Body of pancreas (tissue), 4 donors: ENCODE measurements at regions not wholly inside any gene's neighbourhood (a gene's known extent, or its start where the extent isn't known, plus 50 kb on each side); places are given as distances from the start of the nearest gene placed in this dataset.

Experiments
- ATAC-seq: fragments of 150-250 bp; one replicate; pipeline ENCODE4 v1.9.1; 2016
- DNase-seq, 4 donors: peaks; one replicate each; pipeline ENCODE4 v3.0.0-alpha.2; 2019
- H3K27ac ChIP-seq, 4 donors: fragments of 200-600 bp; sonication (generic); 1 replicate in 3 of 4; 2 replicates in 1 of 4; pipeline versions ENCODE4 v1.5.1 to v1.6.1; 2016 to 2019; ENCODE audit warnings: mild to moderate bottlenecking in 1 of 4, mixed read lengths in 1 of 4, moderate library complexity in 1 of 4
- H3K27me3 ChIP-seq, 2 donors: fragments of 200-600 bp; sonication (generic); one replicate each; pipeline ENCODE4 v1.6.0; 2016; ENCODE audit warnings: mild to moderate bottlenecking in 1 of 2
- H3K36me3 ChIP-seq, 2 donors: fragments of 200-600 bp; sonication (generic); replicated peaks in 1 of 2; 2 replicates each; pipeline ENCODE4 v1.5.1; 2016; ENCODE audit warnings: low read depth in 2 of 2; ENCODE audit not compliant: insufficient read depth in 1 of 2
- H3K4me1 ChIP-seq: fragments of 200-600 bp; sonication (generic); one replicate; pipeline ENCODE4 v1.6.0; 2016
- H3K4me3 ChIP-seq, 2 donors: fragments of 200-600 bp; sonication (generic); 1 replicate in 1 of 2; 2 replicates in 1 of 2; pipeline ENCODE4 v1.5.1; 2016 to 2019
- H3K9me3 ChIP-seq, 3 donors: fragments of 200-600 bp; sonication (generic); 1 replicate in 2 of 3; 2 replicates in 1 of 3; pipeline ENCODE4 v1.5.1; 2016
- POLR2A ChIP-seq, 3 donors: fragments of 450-650 bp; IDR thresholded peaks; one replicate each; pipeline ENCODE4 v1.6.1; 2016; ENCODE audit warnings: antibody characterized with exemption in 3 of 3, mild to moderate bottlenecking in 2 of 3
- WGBS, 2 donors: methylation state at CpG; one replicate each; pipeline ENCODE4 v1.1.5; 2017; 5-methylcytosine and 5-hydroxymethylcytosine counted together
- intact Hi-C: fragments of 100-400 bp; cut with DNase I; formaldehyde crosslinking; loops from one replicate; pipeline ENCODE4 v1.15.1; 2023
- TF ChIP-seq, protein P1 (sequence below), 7 experiments: fragments of 450-650 bp in 4 of 7; fragments of 200-600 bp in 3 of 7; sonication (generic) in 3 of 7; IDR thresholded peaks; one replicate each; pipeline ENCODE4 v1.5.1; 2016 to 2019; ENCODE audit warnings: antibody characterized with exemption in 7 of 7

DNA sequence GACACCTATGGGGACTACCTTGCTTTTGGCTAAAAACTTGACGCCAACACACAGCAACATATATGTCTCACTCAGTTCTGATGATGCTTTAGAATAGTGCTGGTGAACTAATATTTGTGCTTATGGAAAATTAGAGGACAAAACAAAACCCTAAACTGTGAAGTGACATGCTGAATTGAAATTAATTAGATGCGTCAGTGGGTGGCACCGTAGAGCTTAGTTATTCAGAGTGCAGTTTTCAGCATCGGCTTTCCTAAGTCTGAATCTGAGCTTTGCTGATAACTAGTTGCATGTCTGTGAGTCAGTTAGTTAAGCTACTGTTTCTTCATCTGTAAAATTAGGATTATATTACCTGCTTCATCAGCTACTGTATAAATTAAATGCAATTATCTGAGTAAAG is 245.0 kb upstream of the SORCS1 start:
- TF ChIP-seq, protein P1, sequence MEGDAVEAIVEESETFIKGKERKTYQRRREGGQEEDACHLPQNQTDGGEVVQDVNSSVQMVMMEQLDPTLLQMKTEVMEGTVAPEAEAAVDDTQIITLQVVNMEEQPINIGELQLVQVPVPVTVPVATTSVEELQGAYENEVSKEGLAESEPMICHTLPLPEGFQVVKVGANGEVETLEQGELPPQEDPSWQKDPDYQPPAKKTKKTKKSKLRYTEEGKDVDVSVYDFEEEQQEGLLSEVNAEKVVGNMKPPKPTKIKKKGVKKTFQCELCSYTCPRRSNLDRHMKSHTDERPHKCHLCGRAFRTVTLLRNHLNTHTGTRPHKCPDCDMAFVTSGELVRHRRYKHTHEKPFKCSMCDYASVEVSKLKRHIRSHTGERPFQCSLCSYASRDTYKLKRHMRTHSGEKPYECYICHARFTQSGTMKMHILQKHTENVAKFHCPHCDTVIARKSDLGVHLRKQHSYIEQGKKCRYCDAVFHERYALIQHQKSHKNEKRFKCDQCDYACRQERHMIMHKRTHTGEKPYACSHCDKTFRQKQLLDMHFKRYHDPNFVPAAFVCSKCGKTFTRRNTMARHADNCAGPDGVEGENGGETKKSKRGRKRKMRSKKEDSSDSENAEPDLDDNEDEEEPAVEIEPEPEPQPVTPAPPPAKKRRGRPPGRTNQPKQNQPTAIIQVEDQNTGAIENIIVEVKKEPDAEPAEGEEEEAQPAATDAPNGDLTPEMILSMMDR (IDR thresholded peaks at IDR 0.05), result peak in 4 of 7 experiments; percentile 22 to 33 (median 24)
- TF ChIP-seq POLR2A (IDR thresholded peaks at IDR 0.05), result no peak
- whole genome bisulfite sequencing, 2 donors, result 25% methylated on average over 4 of the region's 4 CpGs
- Histone ChIP-seq H3K27me3 (no peaks in the 10 kb centered on the region), H3K27ac (no peak overlapping the region), H3K4me1 (no peaks in the 10 kb centered on the region), H3K36me3 (no peaks in the 10 kb centered on the region), H3K4me3 (no peak overlapping the region), H3K9me3 (no peaks in the 10 kb centered on the region)
- DNase-seq, result peak in 2 of 4 donors; percentile 4 to 9
- no peak for ATAC-seq
- intact Hi-C loops, result no loop called here

DNA sequence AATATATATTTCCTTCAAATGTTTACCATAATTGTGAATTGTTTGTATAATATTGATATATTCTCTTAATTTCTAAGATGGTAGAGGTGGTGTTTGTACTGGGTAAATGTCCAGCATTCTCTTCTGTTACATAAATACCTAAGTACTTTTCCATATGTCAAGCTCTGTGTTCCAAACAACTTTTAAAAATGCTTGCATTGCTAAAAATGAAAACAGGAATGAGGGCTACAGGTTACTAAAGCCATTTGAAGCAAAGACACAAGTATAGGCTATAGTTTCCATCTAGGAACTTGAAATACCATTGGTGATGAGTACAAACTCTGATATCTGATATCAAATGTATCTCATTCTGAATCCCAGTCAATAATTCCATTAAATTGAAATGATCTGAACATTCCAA is 233.6 kb upstream of the SORCS1 start:
- ATAC-seq (no peak), DNase-seq (no peak)
- H3K4me1 ChIP-seq, result no peaks in the 10 kb centered on the region
- TF ChIP-seq POLR2A (IDR thresholded peaks at IDR 0.05), result no peak
- no peaks in the 10 kb centered on the region for H3K9me3 ChIP-seq
- H3K4me3 ChIP-seq, result no peak overlapping the region
- intact Hi-C loops, result no loop called here
- H3K36me3 ChIP-seq, result no peaks in the 10 kb centered on the region
- no peak overlapping the region for H3K27ac ChIP-seq
- H3K27me3 ChIP-seq, result no peaks in the 10 kb centered on the region

DNA sequence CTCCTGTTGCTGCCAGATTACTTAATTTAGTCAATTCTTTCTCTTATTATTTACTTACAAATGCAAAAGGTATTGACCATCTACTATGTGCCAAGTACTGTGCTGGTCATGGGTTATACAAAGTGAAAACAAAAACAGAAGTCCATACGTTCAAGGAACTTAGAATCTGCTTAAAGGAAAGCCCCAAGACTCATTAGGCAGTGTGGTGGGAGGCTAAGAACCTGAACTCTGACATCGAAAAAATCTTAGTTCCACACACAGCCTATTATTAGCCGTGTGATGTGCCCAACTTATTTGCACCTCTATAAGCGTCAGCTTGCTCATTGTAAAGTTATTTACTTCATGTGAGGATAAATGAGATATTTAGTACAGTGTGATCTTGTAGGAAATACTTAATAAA is 227.4 kb upstream of the SORCS1 start:
- no peak for DNase-seq
- H3K27me3 ChIP-seq, result no peaks in the 10 kb centered on the region
- intact Hi-C loops, result no loop called here
- no peak overlapping the region for H3K4me3 ChIP-seq
- no peaks in the 10 kb centered on the region for H3K9me3 ChIP-seq
- no peaks in the 10 kb centered on the region for H3K4me1 ChIP-seq
- WGBS, 2 donors, result 50 to 63% methylated on average over 4 of the region's 4 CpGs
- TF ChIP-seq, protein P1 (IDR thresholded peaks at IDR 0.05), result no peak
- no peak for TF ChIP-seq POLR2A (IDR thresholded peaks at IDR 0.05)
- no peak for ATAC-seq
- no peak overlapping the region for H3K27ac ChIP-seq
- H3K36me3 ChIP-seq, result no peaks in the 10 kb centered on the region

DNA sequence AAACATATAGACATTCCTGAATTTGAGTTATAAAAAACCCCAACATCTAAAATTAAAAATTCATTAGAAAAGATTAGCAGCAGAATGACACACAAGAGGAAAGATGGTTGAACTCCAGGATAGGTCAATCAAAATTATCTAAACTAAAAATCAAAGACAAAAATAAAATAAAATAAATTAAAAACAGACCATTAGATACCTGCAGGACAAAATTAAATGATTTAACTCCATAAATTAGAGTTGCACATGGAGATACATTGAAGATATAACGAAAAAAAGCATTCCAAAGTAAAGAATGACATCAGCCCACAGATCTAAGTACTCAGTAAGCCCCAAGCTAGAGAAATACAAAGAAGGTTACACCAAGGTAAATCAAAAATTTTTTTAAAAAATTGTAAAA is 226.1 kb upstream of the SORCS1 start:
- Histone ChIP-seq H3K36me3 (no peaks in the 10 kb centered on the region), H3K27ac (no peak overlapping the region), H3K27me3 (no peaks in the 10 kb centered on the region), H3K4me1 (no peaks in the 10 kb centered on the region), H3K9me3 (no peaks in the 10 kb centered on the region), H3K4me3 (no peak overlapping the region)
- DNase-seq, result no peak
- intact Hi-C loops, result no loop called here
- WGBS, 2 donors, result 46 to 49% methylated on average over 1 of the region's 1 CpG
- no peak for ATAC-seq
- TF ChIP-seq POLR2A (IDR thresholded peaks at IDR 0.05), result no peak
- TF ChIP-seq, protein P1 (IDR thresholded peaks at IDR 0.05), result no peak

DNA sequence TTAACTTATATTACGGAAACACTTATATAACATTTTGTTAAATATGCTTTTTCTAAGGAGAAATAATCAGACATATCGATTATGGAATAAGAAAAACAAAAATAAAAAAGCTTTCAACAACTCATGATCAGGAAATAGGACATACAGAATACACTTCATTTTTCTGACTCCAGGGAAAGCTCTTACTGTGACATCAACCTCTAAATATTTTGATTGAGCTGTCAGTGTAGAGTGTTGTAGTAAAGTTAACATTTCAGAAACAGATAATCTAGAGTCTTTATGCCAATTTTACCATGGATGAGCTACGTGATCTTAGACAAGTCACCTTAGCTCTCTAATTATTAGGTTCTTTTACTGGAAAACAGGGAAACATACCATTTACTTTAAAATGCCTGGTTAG is 218.9 kb upstream of the SORCS1 start:
- intact Hi-C loops, result no loop called here

More for the DNA sequence above, 218.9 kb upstream of the SORCS1 start:
- ATAC-seq, result no peak
- Histone ChIP-seq H3K27me3 (no peaks in the 10 kb centered on the region), H3K4me3 (no peak overlapping the region), H3K4me1 (no peaks in the 10 kb centered on the region), H3K36me3 (no peaks in the 10 kb centered on the region), H3K9me3 (no peaks in the 10 kb centered on the region), H3K27ac (no peak overlapping the region)
- 79 to 81% methylated on average over 3 of the region's 3 CpGs for WGBS, 2 donors
- TF ChIP-seq POLR2A (IDR thresholded peaks at IDR 0.05), result no peak
- TF ChIP-seq, protein P1 (IDR thresholded peaks at IDR 0.05), result no peak
- DNase-seq, result no peak
